ENCODE measurements at regions not wholly inside any gene's neighbourhood (a gene's known extent, or its start where the extent isn't known, plus 50 kb on each side); places are given as distances from the start of the nearest gene placed in this dataset.

DNA sequence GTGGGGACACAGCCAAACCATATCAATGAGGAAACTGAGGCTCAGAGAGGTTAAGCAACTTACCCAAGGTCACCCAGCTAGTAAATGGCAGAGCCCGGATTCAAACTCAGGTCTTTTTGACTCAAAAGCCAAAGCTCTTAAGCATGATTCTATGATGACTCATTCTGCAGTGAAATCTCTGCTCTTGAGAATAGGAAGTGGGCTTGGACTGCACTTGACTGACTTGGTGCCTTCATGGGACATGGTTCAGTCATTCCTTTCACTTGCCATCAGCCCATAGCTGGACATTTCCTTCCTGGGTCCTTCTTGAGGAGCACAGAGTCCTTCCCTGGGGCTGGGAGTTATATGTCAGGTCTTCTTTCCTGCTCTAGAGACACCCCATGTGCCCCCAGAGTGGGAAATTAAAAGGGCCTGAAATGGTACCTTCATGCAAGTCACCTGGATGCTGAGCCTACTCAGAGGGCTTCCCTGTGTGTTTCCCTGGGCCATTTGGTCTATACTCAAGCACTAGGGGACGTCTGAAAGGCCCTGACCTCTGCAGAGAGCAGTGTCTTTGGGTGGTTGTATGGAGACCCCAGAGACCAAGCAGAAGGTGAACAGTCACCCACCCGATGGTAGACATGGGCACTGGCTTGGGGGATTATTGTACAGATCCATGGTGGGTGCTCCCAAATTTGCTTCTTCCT is 62.4 kb upstream of the SDK1 start:
- DNase-seq = no peak

DNA sequence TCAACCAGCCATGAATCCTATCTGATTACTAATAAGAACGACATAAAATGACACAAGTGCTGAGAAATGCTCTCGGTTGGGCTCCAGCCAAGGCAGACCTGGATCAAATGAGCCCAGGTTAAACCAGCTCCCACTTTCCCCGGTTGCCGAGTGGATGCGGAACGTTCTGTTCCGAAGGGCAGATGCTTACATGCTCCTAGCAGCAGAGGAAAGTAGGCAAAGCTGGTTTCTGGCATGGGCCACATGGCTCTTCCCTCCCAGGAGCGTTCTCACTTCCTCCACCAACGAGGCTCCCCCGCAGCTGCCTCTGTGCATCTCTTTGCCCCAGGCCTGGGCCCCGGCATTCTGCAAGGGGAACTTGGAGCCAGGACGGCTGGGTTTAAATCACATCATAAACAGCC is 61.8 kb upstream of the SDK1 start:
- DNase-seq = no peak

DNA sequence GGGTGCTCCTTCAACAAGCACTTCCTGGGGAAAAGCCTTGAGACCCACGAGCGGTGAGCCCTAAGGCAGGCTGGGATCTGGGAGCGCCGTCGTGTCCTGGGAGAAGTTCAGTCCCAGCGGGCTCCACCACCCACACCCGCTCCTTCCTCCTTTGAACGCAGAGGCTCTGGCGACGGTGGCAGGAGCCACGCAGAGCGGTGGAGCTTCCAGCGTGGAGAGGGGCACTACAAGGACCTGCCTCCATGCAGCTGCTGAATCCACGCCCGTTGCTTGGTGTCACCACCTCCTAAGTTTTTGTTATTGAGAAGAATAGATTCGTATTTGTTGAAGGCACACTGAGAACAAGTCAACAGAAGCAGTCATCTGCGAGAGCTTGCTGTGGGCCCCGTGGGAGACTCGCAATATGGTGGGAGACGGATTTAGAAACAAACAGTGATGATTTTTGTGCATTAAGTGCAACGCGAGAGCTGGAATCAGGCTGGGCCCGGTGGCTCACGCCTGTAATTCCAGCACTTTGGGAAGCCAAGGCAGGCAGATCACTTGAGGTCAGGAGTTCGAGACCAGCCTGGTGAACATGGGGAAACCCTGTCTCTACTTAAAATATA is 60.1 kb upstream of the SDK1 start:
- DNase-seq = no peak

GRCh38 chr7:3241686-3242258 is 59.3 kb upstream of the SDK1 start:
- no peak for DNase-seq

- no peak for DNase-seq
Observed at GRCh38 chr7:3242398-3242972, 58.6 kb upstream of the SDK1 start.

DNA sequence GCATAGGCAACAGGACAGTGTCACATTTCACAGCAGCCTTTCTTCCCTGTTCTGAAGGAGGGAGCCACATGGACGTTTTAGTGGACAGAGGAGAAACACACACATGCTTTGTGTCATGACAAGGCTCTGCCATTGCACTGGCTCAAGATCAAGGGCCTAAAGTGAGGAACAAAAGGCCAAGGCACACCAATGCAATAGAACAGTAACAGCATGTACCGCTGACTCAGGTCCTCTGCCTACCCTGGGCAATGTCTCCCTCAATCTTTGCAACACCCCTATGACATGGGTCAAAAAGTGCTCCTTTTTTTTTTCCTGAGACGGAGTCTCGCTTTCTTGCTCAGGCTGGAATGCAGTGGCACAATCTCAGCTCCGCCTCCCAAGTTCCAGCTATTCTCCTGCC is 57.8 kb upstream of the SDK1 start:
- DNase-seq = no peak

DNA sequence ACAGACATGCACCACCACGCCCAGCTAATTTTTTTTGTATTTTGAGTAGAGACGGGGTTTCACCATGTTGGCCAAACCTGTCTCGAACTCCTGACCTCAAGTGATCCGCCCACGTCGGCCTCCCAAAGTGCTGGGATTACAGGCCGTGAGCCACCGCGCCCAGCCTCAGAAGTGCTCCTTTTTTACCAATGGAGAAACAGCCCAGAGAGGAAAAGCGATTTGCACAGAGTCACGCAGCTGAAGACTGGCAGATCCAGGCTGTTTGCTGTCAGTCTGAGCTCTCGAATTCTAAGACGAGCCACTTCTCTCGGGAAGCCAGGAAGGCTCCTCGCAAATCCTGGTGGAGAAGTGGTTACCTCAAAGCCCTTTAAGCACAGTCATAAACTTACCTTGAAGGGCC is 57.4 kb upstream of the SDK1 start:
- no peak for DNase-seq

- DNase-seq = no peak
Observed at GRCh38 chr7:3244241-3244814, 56.7 kb upstream of the SDK1 start.

DNA sequence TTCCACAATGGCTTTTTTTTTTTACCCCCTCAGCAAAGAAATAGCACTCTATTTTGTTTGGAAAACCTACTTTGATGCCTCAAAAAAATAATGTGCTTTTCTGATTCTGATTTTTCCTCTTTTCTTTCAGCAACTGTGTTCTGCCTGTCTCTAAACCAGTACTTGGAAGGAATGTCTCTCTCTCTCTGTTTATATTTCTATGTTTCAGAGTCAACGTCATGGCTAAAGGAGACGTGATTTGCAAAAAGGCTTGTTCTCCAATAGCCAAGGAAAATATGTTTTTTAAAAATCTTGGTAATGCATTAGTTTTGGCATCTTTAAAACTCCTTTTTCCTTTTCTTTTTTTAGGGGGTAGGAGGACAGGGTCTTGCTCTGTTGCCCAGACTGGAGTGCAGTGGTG is 56.0 kb upstream of the SDK1 start:
- no peak for DNase-seq

DNA sequence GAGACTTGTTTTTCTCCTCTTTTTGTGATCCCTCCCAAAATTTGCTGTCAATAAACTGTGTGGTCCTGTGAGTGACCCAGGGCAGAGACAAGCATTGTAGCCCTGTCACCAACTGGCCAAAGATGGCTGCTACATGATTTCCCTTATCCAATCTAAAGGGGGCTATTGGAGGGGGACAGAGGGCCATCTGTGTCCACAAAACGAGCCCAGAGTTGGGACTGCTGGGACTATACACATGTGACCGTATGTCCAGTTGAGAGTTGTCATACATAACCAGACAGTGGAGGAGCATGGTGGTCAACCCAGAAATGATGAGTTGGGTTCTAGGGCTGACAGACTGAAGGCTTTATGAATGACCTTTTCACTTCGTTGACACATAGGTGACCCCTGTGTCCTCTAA is 55.3 kb upstream of the SDK1 start:
- no peak for DNase-seq

- DNase-seq = no peak
Observed at GRCh38 chr7:3246127-3246526, 54.9 kb upstream of the SDK1 start.

DNA sequence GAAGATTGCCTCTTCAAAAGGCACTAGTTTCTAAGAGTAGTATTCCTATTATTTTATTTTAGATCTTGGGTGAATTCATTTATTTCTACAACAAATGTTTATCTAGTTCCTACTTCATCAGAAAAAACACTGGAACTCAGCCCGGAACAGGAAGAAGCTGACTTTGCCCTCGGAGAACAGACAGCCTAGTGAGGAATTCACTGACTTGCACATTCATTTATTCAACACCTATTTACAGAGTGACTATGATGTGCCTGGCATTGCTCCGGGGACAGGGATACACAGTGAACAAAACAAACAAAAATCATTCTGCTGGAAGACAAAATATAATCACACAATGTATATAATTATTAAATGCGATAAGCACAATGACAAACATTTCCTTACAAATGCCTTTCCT is 54.4 kb upstream of the SDK1 start:
- DNase-seq = no peak

GRCh38 chr7:3250725-3251124 is 50.3 kb upstream of the SDK1 start:
- no peak for DNase-seq
